GM23338 (cell line): ENCODE measurements at regions not wholly inside any gene's neighbourhood (a gene's known extent, or its start where the extent isn't known, plus 50 kb on each side); places are given as distances from the start of the nearest gene placed in this dataset.

Experiments
- ATAC-seq: fragments of 200-7000 bp; cut with Tn5 transposase; 3 replicates; pipeline ENCODE4 v1.9.1; 2020
- DNase-seq: peaks from one replicate; pipeline ENCODE4 v3.0.0-alpha.2; 2015; ENCODE audit warnings: low spot score
- H2AFZ ChIP-seq: fragments of 200-600 bp; sonication (generic); 2 replicates; pipeline ENCODE4 v1.8.0; 2016; ENCODE audit warnings: antibody characterized with exemption, mild to moderate bottlenecking, moderate library complexity
- H3F3A ChIP-seq: fragments of 200-600 bp; sonication (generic); replicated peaks from 2 replicates; pipeline ENCODE4 v1.8.0; 2017; ENCODE audit warnings: antibody characterized with exemption, mixed run types, low read depth
- H3K27ac ChIP-seq: fragments of 200-600 bp; sonication (generic); 2 replicates; pipeline ENCODE4 v1.6.1; 2016; ENCODE audit warnings: low read depth
- H3K27me3 ChIP-seq: fragments of 200-600 bp; sonication (generic); 2 replicates; pipeline ENCODE4 v1.8.0; 2016; ENCODE audit warnings: mild to moderate bottlenecking, mixed run types, moderate library complexity; ENCODE audit not compliant: insufficient read depth
- H3K36me3 ChIP-seq: fragments of 200-600 bp; sonication (generic); 2 replicates; pipeline ENCODE4 v1.8.0; 2016; ENCODE audit warnings: mild to moderate bottlenecking; ENCODE audit not compliant: insufficient read depth
- H3K4me1 ChIP-seq: fragments of 200-600 bp; sonication (generic); 2 replicates; pipeline ENCODE4 v1.8.0; 2016; ENCODE audit warnings: mild to moderate bottlenecking, moderate library complexity; ENCODE audit not compliant: insufficient read depth
- H3K4me2 ChIP-seq: fragments of 200-600 bp; sonication (generic); 2 replicates; pipeline ENCODE4 v1.7.1; 2017; ENCODE audit warnings: mixed run types
- H3K4me3 ChIP-seq: fragments of 200-600 bp; sonication (generic); 2 replicates; pipeline ENCODE4 v1.6.1; 2016; ENCODE audit warnings: mixed run types
- H3K79me2 ChIP-seq: fragments of 200-600 bp; sonication (generic); replicated peaks from 2 replicates; pipeline ENCODE4 v1.8.0; 2017; ENCODE audit warnings: mild to moderate bottlenecking; ENCODE audit not compliant: insufficient read depth
- H3K9me2 ChIP-seq: fragments of 200-600 bp; sonication (generic); 2 replicates; pipeline ENCODE4 v1.8.0; 2017; ENCODE audit not compliant: insufficient read depth
- H4K20me1 ChIP-seq: fragments of 200-600 bp; sonication (generic); replicated peaks from 2 replicates; pipeline ENCODE4 v1.8.0; 2017; ENCODE audit warnings: mild to moderate bottlenecking; ENCODE audit not compliant: insufficient read depth
- H3K27ac Mint-ChIP-seq: 2 replicates; pipeline ENCODE4 v1.8.0; 2020; ENCODE audit warnings: inconsistent platforms, mild to moderate bottlenecking, moderate library complexity, mixed read lengths
- H3K27me3 Mint-ChIP-seq: 3 replicates; pipeline ENCODE4 v1.8.0; 2022; ENCODE audit warnings: low read depth, mild to moderate bottlenecking, moderate library complexity, mixed read lengths, inconsistent platforms; ENCODE audit not compliant: insufficient read depth, poor library complexity
- H3K36me3 Mint-ChIP-seq: 3 replicates; pipeline ENCODE4 v1.8.0; 2021; ENCODE audit warnings: low read depth, mild to moderate bottlenecking, inconsistent platforms, moderate library complexity, mixed read lengths
- H3K4me1 Mint-ChIP-seq: 3 replicates; pipeline ENCODE4 v1.8.0; 2020; ENCODE audit warnings: mild to moderate bottlenecking, inconsistent platforms, mixed read lengths
- H3K4me3 Mint-ChIP-seq: 3 replicates; pipeline ENCODE4 v1.8.0; 2021; ENCODE audit warnings: moderate library complexity, mild to moderate bottlenecking, inconsistent platforms, mixed read lengths
- H3K9me3 Mint-ChIP-seq: 3 replicates; pipeline ENCODE4 v1.8.0; 2020; ENCODE audit warnings: moderate library complexity, mild to moderate bottlenecking, inconsistent platforms, mixed read lengths
- CREB1 ChIP-seq: fragments of 250-450 bp; sonication (Bioruptor Pico); IDR thresholded peaks from 2 replicates; pipeline ENCODE4 v1.5.0; 2020; ENCODE audit warnings: low read depth, mild to moderate bottlenecking, moderate library complexity
- CTCF ChIP-seq, 2 experiments: fragments of 200-600 bp in 1 of 2; sonication (generic) in 1 of 2; conservative IDR thresholded peaks; 2 replicates each; pipeline versions ENCODE4 v1.5.1 to v1.6.1; 2016 to 2017; ENCODE audit warnings: antibody characterized with exemption in 2 of 2, low read depth in 2 of 2, mild to moderate bottlenecking in 2 of 2, moderate library complexity in 1 of 2
- ETS1 ChIP-seq: IDR thresholded peaks from 2 replicates; pipeline ENCODE4 v1.6.1; 2016; ENCODE audit warnings: antibody characterized with exemption
- EZH2 ChIP-seq: fragments of 200-600 bp; sonication (generic); IDR thresholded peaks from one replicate; pipeline ENCODE4 v1.8.0; 2017; ENCODE audit warnings: antibody characterized with exemption, mild to moderate bottlenecking, low read depth; ENCODE audit not compliant: unreplicated experiment
- EZH2phosphoT487 ChIP-seq: fragments of 200-600 bp; sonication (generic); IDR thresholded peaks from one replicate; pipeline ENCODE4 v1.8.1; 2018; ENCODE audit warnings: antibody characterized with exemption; ENCODE audit not compliant: unreplicated experiment
- JUNB ChIP-seq: IDR thresholded peaks from one replicate; pipeline ENCODE4 v1.6.1; 2016; ENCODE audit warnings: antibody characterized with exemption; ENCODE audit not compliant: unreplicated experiment
- NANOG ChIP-seq: IDR thresholded peaks from 2 replicates; pipeline ENCODE4 v1.6.1; 2016; ENCODE audit warnings: antibody characterized with exemption, borderline replicate concordance
- POLR2AphosphoS5 ChIP-seq: IDR thresholded peaks from 2 replicates; pipeline ENCODE4 v1.6.1; 2016; ENCODE audit warnings: antibody characterized with exemption, low read depth
- REST ChIP-seq: IDR thresholded peaks from one replicate; pipeline ENCODE4 v1.6.1; 2018; ENCODE audit warnings: antibody characterized with exemption; ENCODE audit not compliant: unreplicated experiment
- STAT1 ChIP-seq: IDR thresholded peaks from one replicate; pipeline ENCODE4 v1.6.1; 2016; ENCODE audit warnings: antibody characterized with exemption; ENCODE audit not compliant: unreplicated experiment
- ZNF114 ChIP-seq: fragments of 250-450 bp; sonication (Bioruptor Pico); IDR thresholded peaks from 2 replicates; pipeline ENCODE4 v1.5.0; 2020; ENCODE audit warnings: mild to moderate bottlenecking, moderate library complexity
- ZNF331 ChIP-seq: fragments of 250-450 bp; sonication (Bioruptor Pico); IDR thresholded peaks from 2 replicates; pipeline ENCODE4 v1.5.0; 2020; ENCODE audit warnings: low read depth, mild to moderate bottlenecking, moderate library complexity
- ZNF462 ChIP-seq: fragments of 250-450 bp; sonication (Bioruptor Pico); IDR thresholded peaks from 2 replicates; pipeline ENCODE4 v1.5.0; 2020; ENCODE audit warnings: mild to moderate bottlenecking, moderate library complexity

GRCh38 chr18:44238454-44238853 is 442.2 kb upstream of the SETBP1 start:
- Mint-ChIP-seq H3K9me3 (no peaks in the 10 kb centered on the region), H3K4me3 (no peak overlapping the region), H3K36me3 (no peaks in the 10 kb centered on the region), H3K27me3 (no peaks in the 10 kb centered on the region), H3K4me1 (0 out of 3 replicates have a peak, but pooled peaks cover 4% of the 10 kb centered on the region), H3K27ac (no peak overlapping the region)
- Histone ChIP-seq H3K4me3 (no peak overlapping the region), H3F3A (no peaks in the 10 kb centered on the region), H3K27ac (no peak overlapping the region), H2AFZ (no peak overlapping the region), H3K9me2 (peaks cover 3% of the 10 kb centered on the region), H3K4me1 (peaks cover 5% of the 10 kb centered on the region; the same call in 1 of the 2 replicates), H3K36me3 (no peaks in the 10 kb centered on the region), H3K4me2 (no peak overlapping the region), H3K27me3 (no peaks in the 10 kb centered on the region), H3K79me2 (no peaks in the 10 kb centered on the region), H4K20me1 (no peaks in the 10 kb centered on the region)
- no peak for DNase-seq
- ATAC-seq, result no peak
- no peak for TF ChIP-seq REST
- TF ChIP-seq ZNF114 (CRISPR knock-in tag), result no peak
- no peak for TF ChIP-seq STAT1
- no peak for TF ChIP-seq EZH2
- TF ChIP-seq JUNB, result no peak
- no peak for TF ChIP-seq ZNF462 (CRISPR knock-in tag)
- no peak for TF ChIP-seq ETS1
- no peak for TF ChIP-seq EZH2phosphoT487
- TF ChIP-seq ZNF331 (CRISPR knock-in tag), result no peak
- no peak for TF ChIP-seq NANOG
- TF ChIP-seq POLR2AphosphoS5, result no peak
- TF ChIP-seq CREB1 (CRISPR knock-in tag), result no peak
- TF ChIP-seq CTCF (conservative IDR thresholded peaks at IDR 0.05; ENCODE audit: low read depth in 2 of 2), result no peak
